C4-2B (cell line): ENCODE measurements at regions not wholly inside any gene's neighbourhood (a gene's known extent, or its start where the extent isn't known, plus 50 kb on each side); places are given as distances from the start of the nearest gene placed in this dataset.

Experiments
- CTCF ChIP-seq: fragments of 450-650 bp; conservative IDR thresholded peaks from 2 replicates; pipeline ENCODE4 v1.5.1; 2017; ENCODE audit warnings: mild to moderate bottlenecking
- ZFX ChIP-seq: fragments of 450-650 bp; IDR thresholded peaks from 2 replicates; pipeline ENCODE4 v1.6.1; 2017

- no peak for TF ChIP-seq CTCF
- no peak for TF ChIP-seq ZFX
Observed at GRCh38 chr7:115522174-115522573, 508.4 kb downstream of the TFEC start.
